ENCODE measurements at regions not wholly inside any gene's neighbourhood (a gene's known extent, or its start where the extent isn't known, plus 50 kb on each side); places are given as distances from the start of the nearest gene placed in this dataset.

DNA sequence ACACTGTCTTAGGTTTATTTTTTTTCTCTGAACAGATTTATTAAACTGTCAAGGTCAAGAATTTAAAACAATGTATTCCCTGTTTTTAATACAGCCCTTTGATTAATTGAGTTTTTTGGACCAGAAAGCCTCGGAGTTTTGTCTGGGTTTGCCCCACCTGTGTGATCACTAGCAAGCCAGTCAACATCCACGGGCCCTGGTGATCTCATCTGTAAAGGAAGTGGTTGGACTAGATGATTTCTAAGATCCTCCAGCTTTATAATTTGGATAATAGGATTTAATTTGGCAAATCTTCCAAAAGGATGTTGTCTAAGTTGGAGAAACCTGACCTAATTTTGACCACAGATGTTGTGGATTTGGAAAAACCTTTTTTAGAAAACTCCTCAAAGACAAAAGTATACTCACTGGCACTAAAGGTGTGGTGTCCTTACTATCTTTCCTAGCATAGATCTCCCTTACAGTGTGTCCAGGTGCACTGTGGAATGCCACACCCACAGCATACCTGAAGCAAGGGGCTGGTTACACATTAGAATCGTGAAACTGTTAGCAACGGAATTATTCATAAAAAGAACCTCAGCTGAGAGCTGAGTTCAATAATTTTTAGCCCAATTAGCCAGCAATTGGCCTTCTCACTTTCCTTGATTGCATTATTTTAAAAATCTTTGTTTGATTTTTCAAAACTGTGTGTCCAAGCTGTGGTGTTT, 195.6 kb upstream of the ELL2 start:
- Histone ChIP-seq H3K36me3 (replicated peaks in 1 of 2; ENCODE audit: control insufficient read depth in 1 of 2, insufficient read depth in 2 of 2, low read length in 1 of 2) (no peaks in the 10 kb centered on the region), H3K4me1 (ENCODE audit: control insufficient read depth in 1 of 2, insufficient read depth in 2 of 2, low read depth in 1 of 2, low read length in 1 of 2) (no peaks in the 10 kb centered on the region), H3K79me2 (ENCODE audit: insufficient read depth) (no peaks in the 10 kb centered on the region), H3K9ac (no peak overlapping the region), H3K27ac (ENCODE audit: low read depth in 2 of 2, low read length in 1 of 2) (no peak overlapping the region), H2AFZ (ENCODE audit: low read depth) (no peak overlapping the region), H3K4me3 (ENCODE audit: low read depth in 2 of 2, low read length in 1 of 2) (no peak overlapping the region), H3K9me3 (no peaks in the 10 kb centered on the region), H3K27me3 (ENCODE audit: insufficient read depth) (no peaks in the 10 kb centered on the region), H3K9me2 (no peaks in the 10 kb centered on the region), H3F3A (replicated peaks; ENCODE audit: insufficient read depth) (no peaks in the 10 kb centered on the region), H4K20me1 (ENCODE audit: insufficient read depth) (no peaks in the 10 kb centered on the region), H3K4me2 (no peak overlapping the region)
- no peak for DNase-seq
- 75% methylated on average over 4 of the region's 4 CpGs for WGBS (ENCODE audit: low lambda C conversion rate)
- TF ChIP-seq, protein P1, sequence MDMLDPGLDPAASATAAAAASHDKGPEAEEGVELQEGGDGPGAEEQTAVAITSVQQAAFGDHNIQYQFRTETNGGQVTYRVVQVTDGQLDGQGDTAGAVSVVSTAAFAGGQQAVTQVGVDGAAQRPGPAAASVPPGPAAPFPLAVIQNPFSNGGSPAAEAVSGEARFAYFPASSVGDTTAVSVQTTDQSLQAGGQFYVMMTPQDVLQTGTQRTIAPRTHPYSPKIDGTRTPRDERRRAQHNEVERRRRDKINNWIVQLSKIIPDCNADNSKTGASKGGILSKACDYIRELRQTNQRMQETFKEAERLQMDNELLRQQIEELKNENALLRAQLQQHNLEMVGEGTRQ (IDR thresholded peaks at IDR 0.05; ENCODE audit: borderline replicate concordance, low read depth, low read length), result no peak
- TF ChIP-seq TEAD4 (IDR thresholded peaks at IDR 0.05; ENCODE audit: borderline replicate concordance, insufficient read depth) (no peak), ELF1 (IDR thresholded peaks at IDR 0.05) (no peak), RXRA (IDR thresholded peaks at IDR 0.05; ENCODE audit: borderline replicate concordance, low read depth) (no peak), TAF1 (IDR thresholded peaks at IDR 0.05; ENCODE audit: borderline replicate concordance, low read depth, low read length) (no peak), SMC3 (IDR thresholded peaks at IDR 0.05; ENCODE audit: low read depth, low read length) (no peak), GATA2 (CRISPR knock-in tag; IDR thresholded peaks at IDR 0.05) (no peak), JUND (IDR thresholded peaks at IDR 0.05) (no peak), POLR2AphosphoS5 (IDR thresholded peaks at IDR 0.05; ENCODE audit: low read depth, low read length) (no peak), FOXJ3 (CRISPR knock-in tag; IDR thresholded peaks at IDR 0.05) (no peak), EP300 (IDR thresholded peaks at IDR 0.05; ENCODE audit: borderline replicate concordance in 1 of 2, low read depth in 1 of 2, low read length in 1 of 2) (no peak), MXI1 (IDR thresholded peaks at IDR 0.05; ENCODE audit: low read depth, low read length) (no peak), RAD21 (IDR thresholded peaks at IDR 0.05; ENCODE audit: low read length) (no peak), GABPA (IDR thresholded peaks at IDR 0.05; ENCODE audit: low read depth) (no peak)
- TF ChIP-seq, protein P2, sequence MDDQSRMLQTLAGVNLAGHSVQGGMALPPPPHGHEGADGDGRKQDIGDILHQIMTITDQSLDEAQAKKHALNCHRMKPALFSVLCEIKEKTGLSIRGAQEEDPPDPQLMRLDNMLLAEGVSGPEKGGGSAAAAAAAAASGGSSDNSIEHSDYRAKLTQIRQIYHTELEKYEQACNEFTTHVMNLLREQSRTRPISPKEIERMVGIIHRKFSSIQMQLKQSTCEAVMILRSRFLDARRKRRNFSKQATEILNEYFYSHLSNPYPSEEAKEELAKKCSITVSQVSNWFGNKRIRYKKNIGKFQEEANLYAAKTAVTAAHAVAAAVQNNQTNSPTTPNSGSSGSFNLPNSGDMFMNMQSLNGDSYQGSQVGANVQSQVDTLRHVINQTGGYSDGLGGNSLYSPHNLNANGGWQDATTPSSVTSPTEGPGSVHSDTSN (IDR thresholded peaks at IDR 0.05), result no peak
- TF ChIP-seq, protein P3, sequence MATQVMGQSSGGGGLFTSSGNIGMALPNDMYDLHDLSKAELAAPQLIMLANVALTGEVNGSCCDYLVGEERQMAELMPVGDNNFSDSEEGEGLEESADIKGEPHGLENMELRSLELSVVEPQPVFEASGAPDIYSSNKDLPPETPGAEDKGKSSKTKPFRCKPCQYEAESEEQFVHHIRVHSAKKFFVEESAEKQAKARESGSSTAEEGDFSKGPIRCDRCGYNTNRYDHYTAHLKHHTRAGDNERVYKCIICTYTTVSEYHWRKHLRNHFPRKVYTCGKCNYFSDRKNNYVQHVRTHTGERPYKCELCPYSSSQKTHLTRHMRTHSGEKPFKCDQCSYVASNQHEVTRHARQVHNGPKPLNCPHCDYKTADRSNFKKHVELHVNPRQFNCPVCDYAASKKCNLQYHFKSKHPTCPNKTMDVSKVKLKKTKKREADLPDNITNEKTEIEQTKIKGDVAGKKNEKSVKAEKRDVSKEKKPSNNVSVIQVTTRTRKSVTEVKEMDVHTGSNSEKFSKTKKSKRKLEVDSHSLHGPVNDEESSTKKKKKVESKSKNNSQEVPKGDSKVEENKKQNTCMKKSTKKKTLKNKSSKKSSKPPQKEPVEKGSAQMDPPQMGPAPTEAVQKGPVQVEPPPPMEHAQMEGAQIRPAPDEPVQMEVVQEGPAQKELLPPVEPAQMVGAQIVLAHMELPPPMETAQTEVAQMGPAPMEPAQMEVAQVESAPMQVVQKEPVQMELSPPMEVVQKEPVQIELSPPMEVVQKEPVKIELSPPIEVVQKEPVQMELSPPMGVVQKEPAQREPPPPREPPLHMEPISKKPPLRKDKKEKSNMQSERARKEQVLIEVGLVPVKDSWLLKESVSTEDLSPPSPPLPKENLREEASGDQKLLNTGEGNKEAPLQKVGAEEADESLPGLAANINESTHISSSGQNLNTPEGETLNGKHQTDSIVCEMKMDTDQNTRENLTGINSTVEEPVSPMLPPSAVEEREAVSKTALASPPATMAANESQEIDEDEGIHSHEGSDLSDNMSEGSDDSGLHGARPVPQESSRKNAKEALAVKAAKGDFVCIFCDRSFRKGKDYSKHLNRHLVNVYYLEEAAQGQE (IDR thresholded peaks at IDR 0.05; ENCODE audit: low read depth, low read length), result no peak
- ChIA-PET CTCF (no interaction called here), POLR2A (no interaction called here)

All from SK-N-SH (cell line).